Liver (tissue), 8 donors: ENCODE measurements at regions not wholly inside any gene's neighbourhood (a gene's known extent, or its start where the extent isn't known, plus 50 kb on each side); places are given as distances from the start of the nearest gene placed in this dataset.

Source experiments
- DNase-seq: peaks from one replicate; pipeline ENCODE4 v3.0.0-alpha.2; 2017; ENCODE audit warnings: low spot score
- H3K27ac ChIP-seq, 2 donors: one replicate each; pipeline ENCODE4 v1.7.0; 2013; ENCODE audit warnings: inconsistent platforms in 2 of 2, low read length in 2 of 2, control low read depth in 1 of 2, low read depth in 1 of 2, mild to moderate bottlenecking in 1 of 2
- H3K27me3 ChIP-seq, 4 donors: one replicate each; pipeline versions ENCODE4 v1.6.1 to v1.7.0; 2013; ENCODE audit warnings: low read length in 3 of 4, inconsistent platforms in 1 of 4, mild to moderate bottlenecking in 1 of 4, moderate library complexity in 1 of 4; ENCODE audit not compliant: control insufficient read depth in 4 of 4, insufficient read depth in 4 of 4
- H3K36me3 ChIP-seq, 4 donors: one replicate each; pipeline versions ENCODE4 v1.6.1 to v1.7.0; 2013; ENCODE audit warnings: low read length in 3 of 4, mild to moderate bottlenecking in 3 of 4, low read depth in 1 of 4, moderate library complexity in 1 of 4; ENCODE audit not compliant: control insufficient read depth in 4 of 4, insufficient read depth in 3 of 4
- H3K4me1 ChIP-seq, 4 donors: one replicate each; pipeline versions ENCODE4 v1.6.1 to v1.7.0; 2013; ENCODE audit warnings: low read length in 3 of 4, mild to moderate bottlenecking in 3 of 4, moderate library complexity in 1 of 4; ENCODE audit not compliant: control insufficient read depth in 4 of 4, insufficient read depth in 4 of 4
- H3K4me3 ChIP-seq, 3 donors: one replicate each; pipeline versions ENCODE4 v1.6.1 to v1.7.0; 2013; ENCODE audit warnings: low read length in 3 of 3, control low read depth in 1 of 3, low read depth in 1 of 3, mild to moderate bottlenecking in 1 of 3
- H3K9ac ChIP-seq, 2 donors: one replicate each; pipeline ENCODE4 v1.7.0; 2013; ENCODE audit warnings: low read length in 2 of 2, mild to moderate bottlenecking in 2 of 2, moderate library complexity in 2 of 2, control low read depth in 1 of 2, low read depth in 1 of 2
- H3K9me3 ChIP-seq, 4 donors: one replicate each; pipeline versions ENCODE4 v1.6.1 to v1.7.0; 2013; ENCODE audit warnings: low read length in 3 of 4; ENCODE audit not compliant: control insufficient read depth in 4 of 4
- ATF3 ChIP-seq: IDR thresholded peaks from 2 replicates; pipeline ENCODE4 v1.6.1; 2016; ENCODE audit warnings: antibody characterized with exemption
- CTCF ChIP-seq: fragments of 150-350 bp; IDR thresholded peaks from 2 replicates; pipeline ENCODE4 v1.5.1; 2017; ENCODE audit warnings: improper control_type of control experiment, low read depth, low read length; ENCODE audit not compliant: missing input control
- EGR1 ChIP-seq, 2 donors: IDR thresholded peaks; 2 replicates each; pipeline ENCODE4 v1.6.1; 2016 to 2018; ENCODE audit warnings: antibody characterized with exemption in 2 of 2, low read depth in 2 of 2
- FOXA1 ChIP-seq: IDR thresholded peaks from 2 replicates; pipeline ENCODE4 v1.6.1; 2016; ENCODE audit warnings: antibody characterized with exemption
- FOXA2 ChIP-seq: IDR thresholded peaks from 2 replicates; pipeline ENCODE4 v1.6.1; 2016; ENCODE audit warnings: antibody characterized with exemption
- GABPA ChIP-seq, 2 donors: IDR thresholded peaks in 1 of 2; conservative IDR thresholded peaks in 1 of 2; 2 replicates each; pipeline ENCODE4 v1.6.1; 2016; ENCODE audit warnings: antibody characterized with exemption in 2 of 2, mild to moderate bottlenecking in 1 of 2, moderate library complexity in 1 of 2
- HNF4A ChIP-seq, 2 donors: conservative IDR thresholded peaks; 2 replicates each; pipeline ENCODE4 v1.6.1; 2016; ENCODE audit warnings: antibody characterized with exemption in 2 of 2, mild to moderate bottlenecking in 2 of 2
- HNF4G ChIP-seq: IDR thresholded peaks from 2 replicates; pipeline ENCODE4 v1.6.1; 2016; ENCODE audit warnings: antibody characterized with exemption
- JUND ChIP-seq, 2 donors: IDR thresholded peaks; 2 replicates each; pipeline ENCODE4 v1.6.1; 2016; ENCODE audit warnings: antibody characterized with exemption in 2 of 2
- MAX ChIP-seq: IDR thresholded peaks from 2 replicates; pipeline ENCODE4 v1.6.1; 2016; ENCODE audit warnings: antibody characterized with exemption
- NR2F2 ChIP-seq: IDR thresholded peaks from 2 replicates; pipeline ENCODE4 v1.6.1; 2016; ENCODE audit warnings: antibody characterized with exemption
- RAD21 ChIP-seq, 2 donors: IDR thresholded peaks; 2 replicates each; pipeline ENCODE4 v1.6.1; 2016; ENCODE audit warnings: antibody characterized with exemption in 2 of 2, mild to moderate bottlenecking in 2 of 2
- REST ChIP-seq: IDR thresholded peaks from 2 replicates; pipeline ENCODE4 v1.6.1; 2016; ENCODE audit warnings: antibody characterized with exemption, mild to moderate bottlenecking
- RXRA ChIP-seq, 2 donors: IDR thresholded peaks; 2 replicates each; pipeline ENCODE4 v1.6.1; 2017 to 2018; ENCODE audit warnings: antibody characterized with exemption in 2 of 2, mild to moderate bottlenecking in 1 of 2
- SP1 ChIP-seq: IDR thresholded peaks from 2 replicates; pipeline ENCODE4 v1.6.1; 2018; ENCODE audit warnings: antibody characterized with exemption, mild to moderate bottlenecking
- YY1 ChIP-seq: IDR thresholded peaks from 2 replicates; pipeline ENCODE4 v1.6.1; 2016; ENCODE audit warnings: antibody characterized with exemption, mild to moderate bottlenecking
- ZBTB33 ChIP-seq: IDR thresholded peaks from 2 replicates; pipeline ENCODE4 v1.6.1; 2016; ENCODE audit warnings: antibody characterized with exemption
- WGBS: extraction: QIAGEN DNeasy Blood & Tissue Kit; methylation state at CpG from one replicate; pipeline ENCODE4 v1.1.7; 2013; 5-methylcytosine and 5-hydroxymethylcytosine counted together
- donor health status: healthy.
- donor health status: healthy.
- donor health status: healthy.
- donor health status: healthy.
- donor health status: healthy.

- Histone ChIP-seq H3K4me1 (no peaks in the 10 kb centered on the region), H3K4me3 (no peak overlapping the region), H3K27ac (no peak overlapping the region), H3K9me3 (no peaks in the 10 kb centered on the region), H3K36me3 (no peaks in the 10 kb centered on the region), H3K9ac (no peak overlapping the region), H3K27me3 (peaks cover 0 to 4% (median 0%) of the 10 kb centered on the region in 4 donors)
- whole genome bisulfite sequencing = 80% methylated on average over 3 of the region's 3 CpGs
- no peak for DNase-seq
- no peak for TF ChIP-seq GABPA (IDR thresholded peaks at IDR 0.05 in 1 of 2, conservative IDR thresholded peaks at IDR 0.05 in 1 of 2)
- TF ChIP-seq FOXA1 = no peak
- TF ChIP-seq NR2F2 = no peak
- no peak for TF ChIP-seq ATF3
- no peak for TF ChIP-seq MAX
- no peak for TF ChIP-seq JUND (IDR thresholded peaks at IDR 0.05)
- TF ChIP-seq FOXA2 = no peak
- no peak for TF ChIP-seq EGR1 (IDR thresholded peaks at IDR 0.05; ENCODE audit: low read depth in 2 of 2)
- no peak for TF ChIP-seq ZBTB33
- no peak for TF ChIP-seq HNF4G
- TF ChIP-seq RXRA (IDR thresholded peaks at IDR 0.05) = no peak
- TF ChIP-seq YY1 = no peak
- no peak for TF ChIP-seq REST
Measured at GRCh38 chr6:16006681-16007080, 122.2 kb upstream of the MYLIP start.

GRCh38 chr6:16004934-16005679 lies 123.8 kb upstream of the MYLIP start:
- WGBS = 64% methylated on average over 5 of the region's 5 CpGs
- DNase-seq = no peak
- Histone ChIP-seq H3K27ac (no peak overlapping the region), H3K9me3 (no peaks in the 10 kb centered on the region), H3K4me3 (no peak overlapping the region), H3K36me3 (no peaks in the 10 kb centered on the region), H3K27me3 (peaks cover 0 to 4% (median 0%) of the 10 kb centered on the region in 4 donors), H3K9ac (no peak overlapping the region), H3K4me1 (no peaks in the 10 kb centered on the region)
- TF ChIP-seq YY1 (no peak), REST (no peak), MAX (no peak), CTCF (no peak), HNF4A (conservative IDR thresholded peaks at IDR 0.05) (no peak), HNF4G (no peak), RAD21 (IDR thresholded peaks at IDR 0.05) (no peak), JUND (IDR thresholded peaks at IDR 0.05) (no peak), SP1 (no peak), GABPA (IDR thresholded peaks at IDR 0.05 in 1 of 2, conservative IDR thresholded peaks at IDR 0.05 in 1 of 2) (no peak), RXRA (IDR thresholded peaks at IDR 0.05) (no peak)
